ENCODE measurements at regions not wholly inside any gene's neighbourhood (a gene's known extent, or its start where the extent isn't known, plus 50 kb on each side); places are given as distances from the start of the nearest gene placed in this dataset.

- no peaks in the 10 kb centered on the region for H3K4me1 Mint-ChIP-seq (ENCODE audit: low read depth)
- peaks cover 0 to 2% of the 10 kb centered on the region in 2 donors for H3K36me3 Mint-ChIP-seq (ENCODE audit: insufficient read depth in 2 of 2)
- ATAC-seq (replicated peaks in 1 of 2) (no peak), DNase-seq (no peak)
- H3K27me3 Mint-ChIP-seq (ENCODE audit: low read depth), result peaks cover 6% of the 10 kb centered on the region
- H3K9me3 Mint-ChIP-seq, result peaks cover 0 to 4% of the 10 kb centered on the region in 2 donors
- H3K4me3 Mint-ChIP-seq, result no peak overlapping the region
- H3K27ac Mint-ChIP-seq, result no peak overlapping the region
Measured at GRCh38 chrX:43314525-43314924, 341.6 kb upstream of the MAOA start.

DNA sequence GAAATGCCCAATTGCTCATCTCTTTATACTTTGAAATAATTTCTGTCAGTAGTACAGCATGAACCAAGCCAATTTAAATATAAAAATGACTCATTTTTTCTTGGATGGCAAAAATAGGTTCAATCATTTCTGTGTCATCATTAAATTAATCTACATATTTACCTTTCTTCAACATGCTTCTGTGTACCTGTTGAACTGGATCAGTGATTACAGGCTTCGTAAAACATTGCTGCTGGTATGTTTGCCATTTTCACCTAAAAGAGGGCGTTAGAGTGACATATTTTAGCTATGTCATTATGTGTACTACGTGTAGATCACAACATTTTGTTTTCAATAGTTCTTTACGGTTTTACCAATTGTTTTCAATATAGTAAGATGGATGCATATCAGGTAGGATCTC is 340.5 kb upstream of the MAOA start:
- no peak overlapping the region for H3K4me3 Mint-ChIP-seq

DNA sequence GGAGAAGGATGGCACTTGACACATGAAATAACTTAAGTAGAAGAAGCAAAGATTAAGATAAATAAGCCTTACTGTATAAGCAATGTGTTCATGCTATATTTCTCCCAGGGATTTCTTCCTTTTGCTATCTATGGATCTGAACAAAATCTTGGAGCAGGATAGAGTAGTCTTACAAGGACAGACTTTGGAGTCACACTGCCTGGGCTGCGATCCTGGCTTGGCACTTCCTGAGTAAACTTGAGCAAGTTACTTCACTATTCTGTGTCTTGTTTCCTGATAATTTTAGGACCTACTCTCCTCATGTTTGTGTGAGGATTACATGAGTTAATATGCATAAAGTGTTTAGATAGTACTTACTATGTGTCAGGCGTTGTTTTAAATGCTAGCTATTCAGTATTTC is 340.0 kb upstream of the MAOA start:
- H3K4me3 Mint-ChIP-seq, result no peak overlapping the region
- H3K36me3 Mint-ChIP-seq (ENCODE audit: insufficient read depth in 2 of 2), result peaks cover 0 to 2% of the 10 kb centered on the region in 2 donors
- H3K27ac Mint-ChIP-seq, result no peak overlapping the region
- DNase-seq (no peak), ATAC-seq (replicated peaks in 1 of 2) (no peak)
- peaks cover 6% of the 10 kb centered on the region for H3K27me3 Mint-ChIP-seq (ENCODE audit: low read depth)
- H3K4me1 Mint-ChIP-seq (ENCODE audit: low read depth), result no peaks in the 10 kb centered on the region
- H3K9me3 Mint-ChIP-seq, result peaks cover 0 to 4% of the 10 kb centered on the region in 2 donors

More for the DNA sequence above, 340.5 kb upstream of the MAOA start:
- no peak overlapping the region for H3K27ac Mint-ChIP-seq
- H3K36me3 Mint-ChIP-seq (ENCODE audit: insufficient read depth in 2 of 2), result peaks cover 0 to 2% of the 10 kb centered on the region in 2 donors
- peaks cover 0 to 4% of the 10 kb centered on the region in 2 donors for H3K9me3 Mint-ChIP-seq
- H3K4me1 Mint-ChIP-seq (ENCODE audit: low read depth), result no peaks in the 10 kb centered on the region
- DNase-seq, result no peak
- peaks cover 6% of the 10 kb centered on the region for H3K27me3 Mint-ChIP-seq (ENCODE audit: low read depth)
- no peak for ATAC-seq (replicated peaks in 1 of 2)

GRCh38 chrX:43317378-43317777 is 338.7 kb upstream of the MAOA start:
- Mint-ChIP-seq H3K27ac (no peak overlapping the region), H3K4me1 (ENCODE audit: low read depth) (no peaks in the 10 kb centered on the region), H3K36me3 (ENCODE audit: insufficient read depth in 2 of 2) (peaks cover 2 to 4% of the 10 kb centered on the region in 2 donors), H3K9me3 (peaks cover 3% of the 10 kb centered on the region in 2 donors), H3K27me3 (ENCODE audit: low read depth) (peaks cover 6% of the 10 kb centered on the region), H3K4me3 (no peak overlapping the region)
- DNase-seq (no peak), ATAC-seq (replicated peaks in 1 of 2) (no peak)

DNA sequence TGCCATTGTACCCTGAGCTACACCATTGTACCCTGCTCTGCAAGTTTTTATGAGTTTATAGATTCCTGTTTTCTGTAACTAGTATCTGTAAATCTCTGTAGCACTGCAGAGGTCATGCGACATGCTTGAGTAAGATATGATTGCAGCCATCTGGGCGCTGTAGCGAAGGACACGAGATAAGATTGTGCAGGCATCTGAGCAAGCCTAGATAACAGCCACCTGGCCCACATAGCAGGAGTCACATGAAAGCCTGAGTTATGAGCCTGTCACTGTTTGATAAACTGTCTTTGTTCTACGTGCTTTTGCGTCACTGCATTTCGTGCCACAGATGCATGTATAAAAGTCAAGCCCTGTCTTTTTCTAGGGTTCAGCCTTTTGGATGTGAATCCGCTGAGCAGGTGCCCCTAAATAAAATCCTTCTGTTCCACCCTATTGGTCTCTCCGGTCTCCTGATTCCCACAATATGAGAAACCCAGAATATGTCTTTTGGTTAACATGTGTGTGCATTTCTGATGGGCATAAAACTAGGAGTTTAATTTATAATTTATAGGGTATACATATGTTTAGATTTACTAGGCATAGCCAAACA is 327.6 kb upstream of the MAOA start:
- DNase-seq (no peak), ATAC-seq (replicated peaks in 1 of 2) (no peak)
- peaks cover 1 to 2% of the 10 kb centered on the region in 2 donors for H3K9me3 Mint-ChIP-seq
- H3K27me3 Mint-ChIP-seq (ENCODE audit: low read depth), result no peaks in the 10 kb centered on the region
- no peak overlapping the region for H3K4me3 Mint-ChIP-seq
- H3K36me3 Mint-ChIP-seq (ENCODE audit: insufficient read depth in 2 of 2), result peaks cover 2 to 8% of the 10 kb centered on the region in 2 donors
- H3K4me1 Mint-ChIP-seq (ENCODE audit: low read depth), result no peaks in the 10 kb centered on the region
- no peak overlapping the region for H3K27ac Mint-ChIP-seq

DNA sequence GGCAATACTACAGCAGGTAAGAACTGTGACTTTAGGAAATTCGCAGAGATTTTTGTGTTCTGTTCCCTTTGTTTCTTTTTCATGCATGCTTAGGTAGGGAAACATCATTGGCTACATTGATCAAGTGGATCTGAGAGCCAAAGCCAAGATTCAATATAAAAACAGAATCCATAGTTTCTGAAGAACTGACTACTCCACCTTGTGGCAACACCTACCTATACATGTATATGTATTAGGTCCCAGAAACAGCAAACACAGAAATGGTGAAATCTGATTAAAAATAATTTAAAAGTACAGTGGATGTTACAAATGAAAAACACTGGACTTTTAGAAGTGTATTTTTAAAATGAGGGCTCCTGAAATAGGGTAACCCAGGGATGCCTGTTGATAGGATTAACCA is 322.6 kb upstream of the MAOA start:
- Mint-ChIP-seq H3K36me3 (ENCODE audit: insufficient read depth in 2 of 2) (peaks cover 4 to 11% of the 10 kb centered on the region in 2 donors), H3K27me3 (ENCODE audit: low read depth) (no peaks in the 10 kb centered on the region), H3K4me3 (no peak overlapping the region), H3K27ac (no peak overlapping the region), H3K4me1 (ENCODE audit: low read depth) (no peaks in the 10 kb centered on the region), H3K9me3 (peaks cover 2 to 3% of the 10 kb centered on the region in 2 donors)
- DNase-seq (no peak), ATAC-seq (replicated peaks in 1 of 2) (no peak)

GRCh38 chrX:43345166-43345565 is 310.9 kb upstream of the MAOA start:
- peaks cover 18% of the 10 kb centered on the region for H3K27me3 Mint-ChIP-seq (ENCODE audit: low read depth)
- no peak for DNase-seq
- no peaks in the 10 kb centered on the region for H3K36me3 Mint-ChIP-seq (ENCODE audit: insufficient read depth in 2 of 2)
- H3K9me3 Mint-ChIP-seq, result no peaks in the 10 kb centered on the region
- no peaks in the 10 kb centered on the region for H3K4me1 Mint-ChIP-seq (ENCODE audit: low read depth)
- no peak overlapping the region for H3K4me3 Mint-ChIP-seq
- ATAC-seq (replicated peaks in 1 of 2), result no peak
- H3K27ac Mint-ChIP-seq, result peak overlapping the region; percentile 34

DNA sequence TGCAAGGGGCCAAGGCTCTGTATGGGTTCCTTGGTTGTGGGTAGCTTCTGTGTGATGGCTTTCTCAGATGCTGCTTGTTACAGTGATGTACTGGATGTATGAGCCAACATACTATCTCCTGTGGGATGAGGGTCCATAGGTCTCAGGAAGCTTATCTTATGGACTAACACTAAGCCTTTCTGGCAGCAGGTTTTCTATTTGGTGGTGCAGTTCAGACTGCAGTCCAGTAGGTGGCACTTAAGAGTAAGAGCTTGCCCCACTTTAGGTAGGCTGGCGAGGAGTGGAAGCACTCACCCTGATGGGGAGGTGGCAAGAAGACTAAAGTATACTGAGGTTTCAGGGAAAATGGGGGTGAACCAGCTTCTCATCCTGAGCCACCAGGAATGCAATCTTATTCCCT is 306.7 kb upstream of the MAOA start:
- Mint-ChIP-seq H3K4me3 (no peak overlapping the region), H3K9me3 (no peaks in the 10 kb centered on the region), H3K27ac (no peak overlapping the region), H3K27me3 (ENCODE audit: low read depth) (peaks cover 15% of the 10 kb centered on the region), H3K36me3 (ENCODE audit: insufficient read depth in 2 of 2) (no peaks in the 10 kb centered on the region), H3K4me1 (ENCODE audit: low read depth) (no peaks in the 10 kb centered on the region)
- peak; percentile 16 to 29 for DNase-seq
- no peak for ATAC-seq (replicated peaks in 1 of 2)

DNA sequence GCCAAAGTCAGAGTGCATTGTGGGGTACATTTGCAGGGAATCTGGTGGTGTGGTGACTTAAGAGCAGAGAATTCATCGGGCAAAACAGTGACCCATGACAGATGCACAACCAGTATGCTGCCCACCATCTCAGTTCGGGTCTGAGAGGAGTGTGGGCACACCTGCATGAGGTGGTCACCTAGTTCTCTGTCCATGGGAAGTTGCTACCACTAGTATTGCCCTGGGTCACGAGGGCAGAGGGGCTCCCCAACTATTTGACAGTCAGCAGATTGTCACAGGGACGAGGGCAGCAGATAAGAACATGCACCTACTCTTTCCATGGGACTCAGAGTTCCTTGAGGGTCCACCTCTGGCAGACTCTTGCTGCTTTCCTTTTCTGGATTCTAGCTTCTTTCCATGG is 305.2 kb upstream of the MAOA start:
- Mint-ChIP-seq H3K4me3 (no peak overlapping the region), H3K27ac (no peak overlapping the region)

DNA sequence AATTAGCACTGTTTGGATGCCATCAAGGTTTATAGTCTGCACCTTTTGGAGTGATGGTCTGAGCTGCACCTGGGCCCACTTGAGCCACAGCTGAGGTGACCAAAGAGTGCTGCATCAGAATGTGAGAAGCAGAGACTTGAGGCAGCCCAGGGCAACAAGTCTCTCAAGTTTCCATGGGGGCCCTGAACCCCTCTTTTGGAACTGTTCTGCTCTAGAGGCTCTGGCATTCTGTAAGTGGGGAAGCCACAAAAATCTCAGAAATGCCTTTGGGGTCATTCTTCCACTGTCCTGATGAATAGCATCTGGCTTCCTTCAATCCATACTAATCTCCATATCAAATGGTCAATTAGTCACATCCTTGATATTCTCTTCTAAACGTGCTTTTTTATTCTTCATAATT is 298.4 kb upstream of the MAOA start:
- ATAC-seq (replicated peaks in 1 of 2) (no peak), DNase-seq (no peak)
- Mint-ChIP-seq H3K4me3 (no peak overlapping the region), H3K36me3 (ENCODE audit: insufficient read depth in 2 of 2) (no peaks in the 10 kb centered on the region), H3K27me3 (ENCODE audit: low read depth) (peaks cover 7% of the 10 kb centered on the region), H3K27ac (no peak overlapping the region), H3K9me3 (no peaks in the 10 kb centered on the region), H3K4me1 (ENCODE audit: low read depth) (no peaks in the 10 kb centered on the region)

More for the DNA sequence above, 305.2 kb upstream of the MAOA start:
- H3K27me3 Mint-ChIP-seq (ENCODE audit: low read depth), result peaks cover 18% of the 10 kb centered on the region
- ATAC-seq (replicated peaks in 1 of 2), result no peak
- no peak for DNase-seq
- H3K9me3 Mint-ChIP-seq, result no peaks in the 10 kb centered on the region
- H3K36me3 Mint-ChIP-seq (ENCODE audit: insufficient read depth in 2 of 2), result no peaks in the 10 kb centered on the region
- H3K4me1 Mint-ChIP-seq (ENCODE audit: low read depth), result no peaks in the 10 kb centered on the region

DNA sequence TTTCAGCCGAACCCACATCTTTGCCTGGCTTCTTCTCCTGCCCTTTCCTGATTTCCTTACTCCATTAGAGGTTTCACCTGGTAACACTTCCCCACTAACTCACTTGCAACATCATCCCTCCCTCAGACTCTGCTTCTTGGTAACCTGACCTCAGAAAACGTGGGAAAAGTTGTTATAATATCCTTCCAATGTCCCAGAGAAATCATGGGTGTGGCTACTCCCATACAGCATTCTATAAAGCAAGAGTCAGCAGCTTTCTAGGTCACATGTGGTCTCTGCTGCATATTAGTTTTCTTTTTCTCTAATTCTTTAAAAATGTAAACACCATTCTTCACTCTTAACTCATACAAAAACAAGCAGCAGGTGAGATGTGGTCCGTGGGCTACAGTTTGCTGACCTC is 283.1 kb upstream of the MAOA start:
- no peaks in the 10 kb centered on the region for H3K4me1 Mint-ChIP-seq (ENCODE audit: low read depth)

DNA sequence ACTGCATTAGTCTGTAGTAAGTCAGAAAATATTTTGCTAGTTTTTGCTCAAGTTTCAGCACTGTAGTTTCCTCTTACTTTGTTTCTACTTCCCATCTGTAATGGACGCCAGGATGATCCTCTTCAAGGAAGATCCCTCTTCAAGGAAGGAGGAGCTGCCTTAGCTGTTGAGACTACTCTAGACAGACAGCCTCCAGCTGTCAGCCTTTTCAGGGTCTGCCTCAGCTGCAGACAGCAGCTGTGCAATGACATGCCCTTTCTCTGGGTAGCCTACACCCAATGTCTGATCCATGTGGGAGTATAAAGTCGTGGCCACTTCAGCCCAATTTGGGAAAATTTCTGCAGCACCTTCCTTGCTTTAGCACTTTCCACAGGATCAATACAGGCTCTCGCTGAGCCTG is 281.0 kb upstream of the MAOA start:
- Mint-ChIP-seq H3K4me1 (ENCODE audit: low read depth) (no peaks in the 10 kb centered on the region), H3K36me3 (ENCODE audit: insufficient read depth in 2 of 2) (peaks cover 0 to 6% of the 10 kb centered on the region in 2 donors), H3K27me3 (ENCODE audit: low read depth) (peaks cover 20% of the 10 kb centered on the region), H3K4me3 (no peak overlapping the region), H3K27ac (no peak overlapping the region), H3K9me3 (peaks cover 0 to 10% of the 10 kb centered on the region in 2 donors)
- ATAC-seq (replicated peaks in 1 of 2), result no peak
- DNase-seq, result no peak

More for the DNA sequence above, 283.1 kb upstream of the MAOA start:
- Mint-ChIP-seq H3K4me3 (no peak overlapping the region), H3K36me3 (ENCODE audit: insufficient read depth in 2 of 2) (peaks cover under 1 to 6% of the 10 kb centered on the region in 2 donors), H3K27ac (no peak overlapping the region), H3K9me3 (peaks cover under 1 to 10% of the 10 kb centered on the region in 2 donors), H3K27me3 (ENCODE audit: low read depth) (peaks cover 20% of the 10 kb centered on the region)
- no peak for ATAC-seq (replicated peaks in 1 of 2)
- no peak for DNase-seq

DNA sequence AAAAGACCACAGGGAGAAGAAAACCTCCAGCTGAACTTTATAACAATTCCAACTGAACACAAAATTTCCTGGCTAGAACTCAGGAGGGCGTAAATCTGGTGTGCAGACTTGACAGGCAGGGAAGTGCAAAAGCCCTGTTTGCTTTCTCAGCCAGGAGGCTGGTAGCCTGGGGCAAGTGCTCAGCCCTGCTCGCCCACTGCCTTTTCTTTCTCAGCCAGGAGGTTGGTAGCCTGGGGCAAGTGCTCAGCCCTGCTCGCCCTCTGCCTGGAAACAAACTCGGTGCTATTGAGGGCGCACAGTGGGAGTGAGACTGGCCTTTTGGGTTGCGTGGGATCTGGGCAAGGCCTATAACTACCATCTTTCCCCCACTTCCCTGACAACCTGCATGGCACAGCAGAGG is 275.4 kb upstream of the MAOA start:
- DNase-seq, result no peak
- Mint-ChIP-seq H3K27me3 (ENCODE audit: low read depth) (peaks cover 14% of the 10 kb centered on the region), H3K4me3 (no peak overlapping the region), H3K4me1 (ENCODE audit: low read depth) (no peaks in the 10 kb centered on the region), H3K36me3 (ENCODE audit: insufficient read depth in 2 of 2) (peaks cover 0 to 1% of the 10 kb centered on the region in 2 donors), H3K9me3 (peaks cover 2 to 3% of the 10 kb centered on the region in 2 donors), H3K27ac (no peak overlapping the region)
- ATAC-seq (replicated peaks in 1 of 2), result no peak

- peak; percentile 26 to 50 for ATAC-seq (replicated peaks in 1 of 2)
- H3K27me3 Mint-ChIP-seq (ENCODE audit: low read depth), result peaks cover 11% of the 10 kb centered on the region
- H3K27ac Mint-ChIP-seq, result no peak overlapping the region
- peak; percentile 0 to 2 for DNase-seq
- peaks cover 2 to 4% of the 10 kb centered on the region in 2 donors for H3K9me3 Mint-ChIP-seq
- no peaks in the 10 kb centered on the region for H3K4me1 Mint-ChIP-seq (ENCODE audit: low read depth)
- H3K36me3 Mint-ChIP-seq (ENCODE audit: insufficient read depth in 2 of 2), result peaks cover 0 to 1% of the 10 kb centered on the region in 2 donors
- no peak overlapping the region for H3K4me3 Mint-ChIP-seq
Measured at GRCh38 chrX:43386875-43387274, 269.2 kb upstream of the MAOA start.

Measured in activated T-cell treated with anti-CD3 and anti-CD28 coated beads, Interleukin-2, amount 50 U/mL, for 72 hours (primary cell).